NT2/D1 (cell line): ENCODE measurements at regions not wholly inside any gene's neighbourhood (a gene's known extent, or its start where the extent isn't known, plus 50 kb on each side); places are given as distances from the start of the nearest gene placed in this dataset.

Experiments used
- DNase-seq: peaks from one replicate; pipeline ENCODE4 v3.0.0-alpha.2; 2011; ENCODE audit warnings: low read depth, low spot score
- H3K27me3 ChIP-seq: 2 replicates; pipeline ENCODE4 v1.6.0; 2011; ENCODE audit warnings: mild to moderate bottlenecking; ENCODE audit not compliant: insufficient read length, insufficient read depth
- H3K36me3 ChIP-seq: 2 replicates; pipeline ENCODE4 v1.6.1; 2011; ENCODE audit warnings: mild to moderate bottlenecking, low read length, mixed read lengths; ENCODE audit not compliant: insufficient read depth, insufficient read length
- H3K4me1 ChIP-seq: 2 replicates; pipeline ENCODE4 v1.5.1; 2011; ENCODE audit not compliant: insufficient read depth, insufficient read length
- H3K4me3 ChIP-seq: 2 replicates; pipeline ENCODE4 v1.5.1; 2011; ENCODE audit warnings: low read depth; ENCODE audit not compliant: insufficient read length
- H3K9ac ChIP-seq: 2 replicates; pipeline ENCODE4 v1.6.0; 2011; ENCODE audit warnings: low read depth; ENCODE audit not compliant: insufficient read length
- H3K9me3 ChIP-seq: 2 replicates; pipeline ENCODE4 v1.5.1; 2011; ENCODE audit warnings: mild to moderate bottlenecking, low read length; ENCODE audit not compliant: insufficient read depth
- SUZ12 ChIP-seq: IDR thresholded peaks from 2 replicates; pipeline ENCODE4 v1.6.1; 2011; ENCODE audit not compliant: insufficient read length, insufficient read depth; ENCODE audit errors: extremely low read depth
- YY1 ChIP-seq: IDR thresholded peaks from 2 replicates; pipeline ENCODE4 v1.6.1; 2011; ENCODE audit not compliant: insufficient read length, insufficient read depth
- ZNF274 ChIP-seq: IDR thresholded peaks from 2 replicates; pipeline ENCODE4 v1.6.1; 2011; ENCODE audit warnings: mild to moderate bottlenecking, low read depth, low read length

- no peaks in the 10 kb centered on the region for H3K9me3 ChIP-seq
- no peaks in the 10 kb centered on the region for H3K4me1 ChIP-seq
- no peak overlapping the region for H3K4me3 ChIP-seq
- TF ChIP-seq YY1 (no peak), ZNF274 (no peak), SUZ12 (no peak)
- H3K27me3 ChIP-seq = no peaks in the 10 kb centered on the region
- H3K9ac ChIP-seq = no peak overlapping the region
- DNase-seq = no peak
- no peaks in the 10 kb centered on the region for H3K36me3 ChIP-seq
Observed at GRCh38 chr1:198910816-198911215, 272.0 kb downstream of the PTPRC start.

GRCh38 chr1:198912046-198912445, 273.2 kb downstream of the PTPRC start:
- Histone ChIP-seq H3K36me3 (no peaks in the 10 kb centered on the region), H3K27me3 (no peaks in the 10 kb centered on the region), H3K9me3 (no peaks in the 10 kb centered on the region), H3K4me1 (no peaks in the 10 kb centered on the region), H3K4me3 (no peak overlapping the region), H3K9ac (no peak overlapping the region)
- no peak for TF ChIP-seq YY1
- no peak for TF ChIP-seq ZNF274
- DNase-seq = no peak

- TF ChIP-seq YY1 = no peak
- TF ChIP-seq SUZ12 = no peak
- H3K4me3 ChIP-seq = no peak overlapping the region
- H3K9ac ChIP-seq = no peak overlapping the region
- H3K4me1 ChIP-seq = no peaks in the 10 kb centered on the region
- no peaks in the 10 kb centered on the region for H3K9me3 ChIP-seq
- no peaks in the 10 kb centered on the region for H3K36me3 ChIP-seq
- no peak for DNase-seq
- H3K27me3 ChIP-seq = no peaks in the 10 kb centered on the region
Observed at GRCh38 chr1:198913667-198914066, 274.8 kb downstream of the PTPRC start.

GRCh38 chr1:198915327-198916231, 276.7 kb downstream of the PTPRC start:
- H3K36me3 ChIP-seq = no peaks in the 10 kb centered on the region

GRCh38 chr1:198917226-198917625, 278.4 kb downstream of the PTPRC start:
- Histone ChIP-seq H3K27me3 (no peaks in the 10 kb centered on the region), H3K9ac (no peak overlapping the region), H3K4me3 (no peak overlapping the region), H3K9me3 (no peaks in the 10 kb centered on the region), H3K4me1 (no peaks in the 10 kb centered on the region), H3K36me3 (no peaks in the 10 kb centered on the region)
- TF ChIP-seq SUZ12 (no peak), ZNF274 (no peak), YY1 (no peak)
- DNase-seq = no peak

More at GRCh38 chr1:198915327-198916231, 276.7 kb downstream of the PTPRC start:
- Histone ChIP-seq H3K4me1 (no peaks in the 10 kb centered on the region), H3K4me3 (no peak overlapping the region), H3K9me3 (no peaks in the 10 kb centered on the region), H3K27me3 (no peaks in the 10 kb centered on the region), H3K9ac (no peak overlapping the region)
- TF ChIP-seq ZNF274 (no peak), SUZ12 (no peak), YY1 (no peak)
- no peak for DNase-seq

GRCh38 chr1:198918920-198919319, 280.1 kb downstream of the PTPRC start:
- H3K9me3 ChIP-seq = no peaks in the 10 kb centered on the region
- H3K36me3 ChIP-seq = no peaks in the 10 kb centered on the region
- no peaks in the 10 kb centered on the region for H3K4me1 ChIP-seq
- DNase-seq = no peak
- H3K9ac ChIP-seq = no peak overlapping the region
- H3K4me3 ChIP-seq = no peak overlapping the region
- no peaks in the 10 kb centered on the region for H3K27me3 ChIP-seq
- TF ChIP-seq SUZ12 (no peak), ZNF274 (no peak), YY1 (no peak)

GRCh38 chr1:198919667-198920398, 281.0 kb downstream of the PTPRC start:
- Histone ChIP-seq H3K4me3 (no peak overlapping the region), H3K27me3 (no peaks in the 10 kb centered on the region), H3K9me3 (no peaks in the 10 kb centered on the region), H3K36me3 (no peaks in the 10 kb centered on the region), H3K9ac (no peak overlapping the region), H3K4me1 (no peaks in the 10 kb centered on the region)
- DNase-seq = no peak
- TF ChIP-seq ZNF274 = no peak
- TF ChIP-seq SUZ12 = no peak
- TF ChIP-seq YY1 = no peak
